GM12892 (cell line): ENCODE measurements at regions not wholly inside any gene's neighbourhood (a gene's known extent, or its start where the extent isn't known, plus 50 kb on each side); places are given as distances from the start of the nearest gene placed in this dataset.

Source experiments
- POLR2A ChIP-seq: IDR thresholded peaks from 2 replicates; pipeline ENCODE4 v1.6.1; 2011; ENCODE audit warnings: low read depth, low read length, control low read depth
- POLR2AphosphoS5 ChIP-seq: IDR thresholded peaks from 2 replicates; pipeline ENCODE4 v1.6.1; 2011; ENCODE audit warnings: low read depth, low read length, control low read depth
- TAF1 ChIP-seq: IDR thresholded peaks from 2 replicates; pipeline ENCODE4 v1.6.1; 2011; ENCODE audit warnings: low read depth, mild to moderate bottlenecking, control low read depth, low read length, borderline replicate concordance

DNA sequence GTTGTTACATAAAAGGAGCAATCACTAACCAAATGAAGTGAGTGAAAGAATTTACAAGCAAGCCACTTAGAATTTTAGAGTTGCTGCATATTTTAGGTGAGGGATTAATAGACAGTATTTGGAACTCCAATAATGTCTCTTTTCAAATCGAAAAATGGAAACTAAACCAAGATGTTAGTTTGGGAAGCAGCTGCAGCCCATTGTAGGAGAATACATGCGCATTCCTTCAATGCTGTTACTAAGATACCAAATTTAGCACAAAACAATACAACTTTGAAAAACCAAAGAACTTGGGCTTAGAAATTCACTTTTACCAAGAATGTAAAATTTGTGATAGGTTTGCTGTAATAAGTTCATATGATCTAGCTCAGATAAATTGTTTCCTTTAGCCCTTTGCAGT is 411.8 kb upstream of the CDH6 start:
- TF ChIP-seq POLR2AphosphoS5 (no peak), POLR2A (no peak), TAF1 (no peak)
